C4-2B (cell line): ENCODE measurements at regions not wholly inside any gene's neighbourhood (a gene's known extent, or its start where the extent isn't known, plus 50 kb on each side); places are given as distances from the start of the nearest gene placed in this dataset.

ENCODE experiments used
- ZFX ChIP-seq: fragments of 450-650 bp; IDR thresholded peaks from 2 replicates; pipeline ENCODE4 v1.6.1; 2017
- TF ChIP-seq, protein P1 (sequence below): fragments of 450-650 bp; conservative IDR thresholded peaks from 2 replicates; pipeline ENCODE4 v1.5.1; 2017; ENCODE audit warnings: mild to moderate bottlenecking

DNA sequence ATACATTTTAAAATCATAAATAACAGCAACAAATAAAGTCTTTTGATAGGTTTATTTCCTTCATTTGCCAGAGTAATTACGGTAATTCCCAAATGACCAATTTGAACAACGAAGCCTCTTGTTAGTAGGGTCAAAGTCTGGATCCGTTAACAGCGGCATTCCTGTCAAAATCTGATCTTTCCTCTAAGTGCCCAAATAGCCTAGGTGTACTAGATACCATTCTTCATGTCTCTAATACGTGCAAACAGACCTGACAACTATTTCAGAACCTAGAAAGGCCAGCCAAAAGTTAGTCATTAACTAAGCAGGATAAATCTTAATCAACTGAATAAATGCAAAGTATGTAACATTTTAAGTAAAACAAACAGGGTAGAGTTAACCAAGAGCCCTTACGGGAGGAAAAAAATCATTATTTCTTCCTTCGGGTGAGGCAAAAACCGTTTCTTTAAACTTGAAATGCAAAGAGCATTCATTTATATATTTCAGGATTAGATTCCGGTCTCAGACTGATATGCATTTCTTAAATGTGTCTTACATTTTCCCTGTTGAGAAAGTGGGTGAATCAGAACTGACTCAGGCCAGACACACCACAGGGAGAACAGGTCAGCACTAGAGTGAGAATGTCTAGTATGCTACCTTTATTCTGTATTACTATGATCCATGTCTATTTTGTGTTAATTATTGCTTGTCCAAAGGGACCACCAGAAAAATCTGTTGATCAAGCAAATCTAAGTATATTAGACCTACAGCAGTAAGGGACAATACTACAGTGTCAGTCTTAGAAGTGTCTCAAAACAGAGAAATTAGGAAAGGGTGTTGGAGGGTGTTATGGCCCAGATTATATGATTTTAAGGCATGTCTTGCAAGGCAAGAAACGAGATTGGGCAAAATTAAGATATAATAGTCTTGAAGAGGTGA lies 141.5 kb upstream of the NDUFV2 start:
- TF ChIP-seq, protein P1, sequence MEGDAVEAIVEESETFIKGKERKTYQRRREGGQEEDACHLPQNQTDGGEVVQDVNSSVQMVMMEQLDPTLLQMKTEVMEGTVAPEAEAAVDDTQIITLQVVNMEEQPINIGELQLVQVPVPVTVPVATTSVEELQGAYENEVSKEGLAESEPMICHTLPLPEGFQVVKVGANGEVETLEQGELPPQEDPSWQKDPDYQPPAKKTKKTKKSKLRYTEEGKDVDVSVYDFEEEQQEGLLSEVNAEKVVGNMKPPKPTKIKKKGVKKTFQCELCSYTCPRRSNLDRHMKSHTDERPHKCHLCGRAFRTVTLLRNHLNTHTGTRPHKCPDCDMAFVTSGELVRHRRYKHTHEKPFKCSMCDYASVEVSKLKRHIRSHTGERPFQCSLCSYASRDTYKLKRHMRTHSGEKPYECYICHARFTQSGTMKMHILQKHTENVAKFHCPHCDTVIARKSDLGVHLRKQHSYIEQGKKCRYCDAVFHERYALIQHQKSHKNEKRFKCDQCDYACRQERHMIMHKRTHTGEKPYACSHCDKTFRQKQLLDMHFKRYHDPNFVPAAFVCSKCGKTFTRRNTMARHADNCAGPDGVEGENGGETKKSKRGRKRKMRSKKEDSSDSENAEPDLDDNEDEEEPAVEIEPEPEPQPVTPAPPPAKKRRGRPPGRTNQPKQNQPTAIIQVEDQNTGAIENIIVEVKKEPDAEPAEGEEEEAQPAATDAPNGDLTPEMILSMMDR = no peak
- no peak for TF ChIP-seq ZFX
